Stimulated activated CD8-positive, alpha-beta memory T cell treated with anti-CD3 and anti-CD28 coated beads, Interleukin-12 subunit alpha, Interleukin-12 subunit beta, amount 100 ng/mL, for 24 hours (primary cell): ENCODE measurements at regions not wholly inside any gene's neighbourhood (a gene's known extent, or its start where the extent isn't known, plus 50 kb on each side); places are given as distances from the start of the nearest gene placed in this dataset.

Experiments used
- DNase-seq: peaks from one replicate; pipeline ENCODE4 v3.0.0-alpha.2; 2020; ENCODE audit errors: extremely low read depth

DNA sequence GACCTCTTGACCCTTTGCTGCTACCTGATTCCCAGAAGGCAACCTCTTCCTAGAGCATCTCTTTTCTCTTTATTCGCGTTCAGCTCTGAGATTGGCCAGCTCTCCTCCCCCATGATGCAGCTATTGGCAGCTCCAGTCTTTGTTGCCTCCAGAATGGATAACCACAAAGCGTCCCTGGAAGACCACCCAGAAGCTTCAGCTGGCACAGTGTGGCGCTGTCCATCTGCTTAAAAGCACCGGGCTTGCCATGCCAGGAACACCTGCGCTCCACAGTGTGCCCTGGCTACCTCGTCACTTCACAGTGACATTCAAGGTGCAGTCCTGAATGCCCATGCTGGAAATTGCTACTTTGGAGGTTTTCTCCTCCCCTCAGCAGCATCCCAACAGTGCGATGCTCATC, 353.9 kb downstream of the LMO4 start:
- DNase-seq = no peak

GRCh38 chr1:87683196-87683956, 354.7 kb downstream of the LMO4 start:
- DNase-seq = no peak

DNA sequence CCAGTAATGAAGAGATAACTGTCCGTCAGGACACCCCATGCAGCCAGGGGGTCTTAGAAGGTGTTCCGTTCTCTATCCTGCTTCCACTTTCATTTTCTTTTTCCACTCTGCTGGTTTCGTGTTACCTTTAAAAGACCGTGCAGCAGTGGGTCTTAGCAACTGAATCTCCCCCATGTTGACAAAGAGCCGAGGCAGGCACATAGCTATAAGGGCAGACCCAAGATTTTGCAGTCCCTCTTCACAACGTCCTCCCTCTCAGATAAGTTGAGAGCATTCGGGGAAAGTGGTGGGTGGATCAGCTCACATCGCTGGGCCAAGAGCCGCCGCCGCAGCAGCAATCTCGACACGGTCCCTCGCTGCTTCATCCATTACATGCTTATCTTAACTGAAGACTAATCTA, 355.5 kb downstream of the LMO4 start:
- DNase-seq = no peak

- DNase-seq = no peak
Observed at GRCh38 chr1:87684713-87685205, 356.1 kb downstream of the LMO4 start.

DNA sequence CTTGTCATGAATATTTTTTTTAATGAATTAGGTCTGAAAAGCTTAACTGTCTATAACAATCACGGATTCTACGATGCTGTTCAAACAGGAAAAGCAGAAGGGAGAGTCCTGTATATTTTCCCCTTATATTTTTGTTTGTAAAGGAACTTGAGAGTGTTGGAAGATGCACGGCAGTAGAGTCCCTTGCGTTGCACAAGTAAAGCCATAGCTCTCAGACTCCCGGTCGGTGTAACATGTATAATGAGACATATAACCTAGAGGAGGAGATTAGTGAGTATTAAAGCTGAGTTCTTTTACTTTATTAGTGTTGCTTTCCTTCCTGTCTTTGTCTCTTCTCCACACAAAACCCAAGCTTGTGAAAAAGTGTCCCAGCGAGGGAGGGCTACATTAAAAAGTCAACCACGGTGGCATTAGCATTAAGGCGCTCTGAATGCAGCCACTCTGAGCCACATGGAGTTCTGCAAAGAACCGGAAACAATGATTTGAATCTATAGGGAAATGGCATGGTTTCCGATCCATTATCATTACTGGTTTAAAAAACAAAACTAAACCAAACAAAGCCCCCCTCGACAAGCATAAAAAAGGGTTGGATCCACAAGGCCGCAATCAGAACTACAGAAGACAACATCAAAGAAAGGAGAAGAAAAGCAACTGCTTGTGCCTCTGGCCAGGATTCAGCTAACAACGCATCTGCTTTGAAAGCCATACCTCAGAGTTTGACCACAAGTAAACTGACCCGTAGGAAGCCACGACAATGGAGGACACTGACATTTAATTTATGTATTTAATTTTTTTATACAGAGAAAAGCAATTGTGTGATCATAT, 356.8 kb downstream of the LMO4 start:
- no peak for DNase-seq

GRCh38 chr1:87686136-87686495, 357.4 kb downstream of the LMO4 start:
- no peak for DNase-seq

DNA sequence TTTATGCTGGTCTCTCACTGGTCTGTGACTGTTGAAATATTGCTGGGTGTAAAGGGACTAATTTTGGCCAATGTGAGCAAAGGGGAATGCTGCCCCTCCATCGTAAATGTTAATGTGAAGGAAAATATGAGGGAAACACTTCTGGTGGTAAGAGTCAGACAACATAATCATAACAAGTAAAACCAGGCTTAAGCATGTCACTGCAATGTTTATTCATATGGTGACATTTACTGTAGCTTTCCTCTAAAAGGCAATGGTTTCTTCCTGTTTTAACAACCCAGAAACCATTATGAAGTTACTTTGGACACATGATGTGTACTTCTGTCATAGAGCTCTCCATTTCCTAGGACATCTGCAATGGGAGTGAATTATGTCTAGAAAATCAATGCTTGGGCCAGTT, 358.0 kb downstream of the LMO4 start:
- no peak for DNase-seq

- DNase-seq = no peak
Observed at GRCh38 chr1:87688136-87688535, 359.5 kb downstream of the LMO4 start.

DNA sequence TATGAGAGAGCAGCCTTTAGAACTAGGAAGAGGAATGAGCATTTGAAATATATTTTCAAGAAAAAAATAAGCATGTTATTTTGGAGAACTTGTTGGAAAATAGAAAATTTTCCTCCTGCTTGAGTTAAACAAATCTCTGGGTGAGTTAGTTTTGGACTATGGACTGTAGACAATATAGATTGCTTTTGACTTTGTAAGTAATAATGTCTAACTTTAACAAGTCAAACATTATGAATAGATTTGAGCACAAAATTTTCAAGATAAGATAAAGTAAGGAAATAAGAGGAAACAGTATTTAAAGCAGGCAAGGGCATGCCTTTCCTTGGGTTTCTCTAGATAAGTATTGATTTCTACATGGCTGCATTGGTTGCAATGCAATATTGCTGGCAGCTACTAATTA, 360.8 kb downstream of the LMO4 start:
- DNase-seq = no peak

- DNase-seq = no peak
Observed at GRCh38 chr1:87696483-87696882, 367.8 kb downstream of the LMO4 start.

DNA sequence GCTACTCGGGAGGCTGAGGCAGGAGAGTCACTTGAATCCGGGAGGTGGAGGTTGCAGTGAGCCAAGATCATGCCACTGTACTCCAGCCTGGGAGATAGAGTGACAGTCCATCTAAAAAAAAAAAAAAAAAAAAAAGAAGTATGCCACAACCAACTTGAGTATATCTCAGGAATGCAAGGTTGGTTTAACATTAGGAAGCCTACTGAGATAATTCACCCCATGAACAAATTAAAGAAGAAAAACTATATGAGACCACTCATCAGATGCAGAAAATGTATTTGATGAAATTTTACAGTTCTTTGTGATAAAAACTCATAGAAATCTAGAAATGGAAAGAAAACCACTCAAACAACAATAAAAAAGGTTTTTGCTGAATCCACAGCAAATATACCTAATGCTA, 373.8 kb downstream of the LMO4 start:
- DNase-seq = no peak

GRCh38 chr1:87705233-87705632, 376.6 kb downstream of the LMO4 start:
- DNase-seq = no peak

DNA sequence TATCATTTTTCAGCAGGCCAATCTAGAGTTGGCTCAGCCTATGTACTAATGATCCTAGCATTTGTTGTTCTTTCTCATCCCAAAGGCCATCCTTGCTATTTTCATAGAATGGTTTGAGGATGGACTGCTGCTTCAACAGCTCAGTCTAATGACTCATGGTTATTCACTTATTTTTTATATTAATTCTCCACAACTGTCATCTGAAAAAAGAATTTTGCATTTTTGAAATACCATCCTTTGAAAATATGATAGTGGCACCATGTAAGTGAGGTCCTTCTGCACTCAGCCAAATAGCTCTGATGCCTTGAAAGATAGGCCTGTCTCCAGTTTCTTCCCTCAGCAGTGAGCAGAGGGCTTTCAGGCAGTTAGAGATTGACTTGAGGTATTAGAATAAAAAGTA, 377.5 kb downstream of the LMO4 start:
- DNase-seq = no peak

- no peak for DNase-seq
Observed at GRCh38 chr1:87706779-87707228, 378.1 kb downstream of the LMO4 start.

GRCh38 chr1:87707411-87707810, 378.7 kb downstream of the LMO4 start:
- DNase-seq = no peak

DNA sequence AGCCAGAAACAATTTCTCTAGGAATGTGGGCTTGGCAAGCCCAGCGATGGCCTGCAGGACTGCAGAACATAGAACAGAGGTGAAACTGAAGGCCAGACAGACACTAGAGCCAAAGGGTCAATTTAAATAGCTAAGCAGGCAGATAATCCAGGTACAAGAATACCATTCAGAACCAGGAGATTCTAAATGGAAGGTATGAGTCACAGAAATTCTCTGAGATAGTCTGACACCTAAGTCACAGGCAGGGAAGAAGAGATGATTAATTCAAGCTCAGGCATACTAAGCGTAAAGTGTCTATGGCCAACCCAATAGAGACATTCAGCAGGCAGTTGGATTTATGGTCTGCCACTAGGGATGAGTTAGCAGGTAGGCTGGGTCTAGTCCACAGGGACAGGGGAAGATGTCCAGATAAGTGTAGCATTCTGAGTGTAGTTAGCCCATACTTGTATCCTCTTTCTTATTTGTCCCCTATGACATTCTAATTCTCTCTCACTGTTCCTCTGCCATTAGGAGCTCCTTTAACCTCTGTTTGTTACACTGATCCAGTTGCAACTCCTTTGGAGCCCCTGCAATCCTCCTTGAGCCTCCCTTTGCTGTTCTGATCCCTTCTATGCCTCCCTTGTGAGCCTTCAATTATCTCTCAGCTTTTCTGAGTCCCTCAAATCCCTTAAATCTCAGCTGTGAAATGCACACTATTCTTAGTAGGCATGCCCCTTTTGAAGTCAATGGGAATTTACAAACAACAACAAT, 383.8 kb downstream of the LMO4 start:
- no peak for DNase-seq

- DNase-seq = no peak
Observed at GRCh38 chr1:87714278-87714677, 385.6 kb downstream of the LMO4 start.

GRCh38 chr1:87715052-87715451, 386.4 kb downstream of the LMO4 start:
- no peak for DNase-seq

- DNase-seq = no peak
Observed at GRCh38 chr1:87715471-87715870, 386.8 kb downstream of the LMO4 start.

- no peak for DNase-seq
Observed at GRCh38 chr1:87717157-87717670, 388.5 kb downstream of the LMO4 start.

GRCh38 chr1:87718241-87718950, 389.7 kb downstream of the LMO4 start:
- DNase-seq = no peak
